Activated CD8-positive, alpha-beta memory T cell treated with anti-CD3 and anti-CD28 coated beads, Interleukin-2, amount 50 U/mL, for 24 hours (primary cell): ENCODE measurements at regions not wholly inside any gene's neighbourhood (a gene's known extent, or its start where the extent isn't known, plus 50 kb on each side); places are given as distances from the start of the nearest gene placed in this dataset.
"Not testable (repeated sequence)": the region's sequence is repeated elsewhere in the genome, so short reads cannot be mapped to it uniquely, and the experiment has no call there.

ENCODE experiments used
- DNase-seq: peaks from one replicate; pipeline ENCODE4 v3.0.0-alpha.2; 2020; ENCODE audit errors: extremely low read depth

DNA sequence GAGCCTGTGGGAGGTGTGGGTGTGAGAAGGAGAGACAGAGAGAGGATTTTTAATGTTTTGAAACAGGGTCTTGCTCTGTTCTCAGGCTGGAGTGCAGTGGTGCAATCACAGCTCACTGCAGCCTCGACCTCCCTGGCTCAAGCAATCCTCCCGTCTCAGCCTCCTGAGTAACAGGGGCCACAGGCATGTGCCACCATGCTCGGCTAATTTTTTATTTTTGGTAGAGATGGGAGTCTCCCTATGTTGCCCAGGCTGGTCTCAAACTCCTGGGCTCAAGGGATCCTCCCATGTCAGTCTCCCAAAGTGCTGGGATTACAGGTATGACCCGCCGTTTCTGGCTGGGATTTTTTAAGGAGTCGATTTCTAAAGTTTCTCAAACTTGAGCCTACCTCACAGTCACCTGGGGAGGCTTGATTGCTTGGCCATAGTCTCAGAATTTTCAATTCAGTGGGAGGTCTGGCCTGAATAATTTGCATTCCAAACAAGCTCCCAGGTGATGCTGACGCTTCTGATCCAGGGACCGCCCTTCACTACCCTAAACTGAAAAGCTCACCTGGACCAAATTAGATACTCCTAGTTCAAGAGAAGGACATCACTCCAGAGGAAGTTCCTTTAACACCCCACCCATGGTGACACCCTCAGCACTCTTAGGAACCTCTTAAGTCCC, 70.8 kb upstream of the SLC1A4 start:
- DNase-seq: no peak

DNA sequence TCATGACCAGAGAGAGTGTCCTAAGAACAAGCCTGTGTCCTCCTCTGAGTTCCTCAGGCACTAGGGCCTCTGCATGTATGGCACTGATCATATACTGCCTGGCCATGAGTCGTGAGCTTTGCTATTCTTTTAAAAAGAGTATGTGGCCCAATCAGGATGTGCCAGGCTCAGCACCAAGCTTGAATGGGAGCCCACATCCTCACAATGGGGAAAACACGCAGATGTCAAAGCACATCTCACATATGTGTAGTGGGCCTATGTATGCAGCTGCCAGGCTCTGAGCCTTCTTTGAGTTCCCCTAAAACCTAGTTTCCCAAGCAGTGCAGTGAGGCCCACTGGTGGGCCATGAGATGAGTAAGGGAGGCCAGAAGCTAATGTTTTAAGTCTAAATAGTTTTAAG, 69.9 kb upstream of the SLC1A4 start:
- no peak for DNase-seq

DNA sequence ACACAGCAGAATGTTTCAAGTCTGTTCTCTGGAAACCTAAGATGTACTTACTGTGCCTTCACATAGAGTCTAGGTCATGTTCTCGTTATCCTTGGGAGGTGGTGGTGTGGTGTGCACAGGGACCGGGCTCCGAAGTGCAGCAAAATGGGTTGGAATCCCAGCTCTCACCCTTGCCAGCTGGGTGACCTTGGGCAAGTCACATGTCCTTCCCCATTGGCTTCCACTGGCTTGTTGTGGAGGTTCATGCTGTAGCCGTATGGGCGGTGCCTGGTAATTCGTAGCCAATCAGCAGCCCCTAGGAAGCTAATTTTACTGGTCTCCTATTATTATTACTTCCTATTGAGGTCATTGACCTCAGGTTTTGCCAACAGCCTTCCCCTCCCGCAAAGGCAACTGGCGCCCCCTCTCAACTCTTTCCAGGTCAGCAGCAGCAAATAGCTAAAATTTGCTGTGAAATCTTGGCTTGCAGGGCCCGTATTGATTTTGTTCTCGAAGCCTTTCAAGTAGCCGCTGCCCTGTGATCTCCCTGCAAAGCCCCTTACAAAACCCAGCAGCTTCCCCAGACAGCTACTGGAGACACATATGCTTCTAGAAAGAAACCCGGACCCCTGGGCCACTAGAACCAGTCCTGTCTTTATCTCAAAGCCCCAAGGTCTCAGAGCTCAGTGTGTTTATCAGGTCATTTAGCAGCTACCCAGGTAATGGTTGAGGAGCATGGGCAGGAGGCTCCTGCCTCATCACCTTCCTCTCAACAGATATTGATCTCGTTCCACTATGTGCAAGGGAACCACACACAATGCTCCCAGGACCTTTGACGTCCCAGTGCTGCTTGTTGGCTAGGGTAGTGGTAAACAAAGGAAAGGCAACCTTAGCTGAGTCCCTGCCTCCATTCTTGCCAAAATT, 66.5 kb upstream of the SLC1A4 start:
- no peak for DNase-seq

DNA sequence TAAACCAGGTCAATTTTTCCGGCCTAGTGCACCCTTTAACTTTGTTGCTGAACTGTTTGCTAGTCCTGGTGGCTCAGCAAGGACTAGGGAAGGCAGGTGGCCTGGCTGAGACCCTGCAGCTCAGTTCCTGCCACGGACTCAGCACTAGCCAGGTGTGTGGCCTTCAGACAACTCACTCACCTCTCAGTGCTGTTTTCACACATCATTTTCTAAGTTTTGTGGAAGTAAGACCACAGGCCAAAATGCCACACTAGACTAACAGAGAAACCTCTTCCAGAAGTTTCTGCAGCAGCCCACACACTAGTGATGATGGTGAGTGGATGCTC, 65.9 kb upstream of the SLC1A4 start:
- DNase-seq: no peak

DNA sequence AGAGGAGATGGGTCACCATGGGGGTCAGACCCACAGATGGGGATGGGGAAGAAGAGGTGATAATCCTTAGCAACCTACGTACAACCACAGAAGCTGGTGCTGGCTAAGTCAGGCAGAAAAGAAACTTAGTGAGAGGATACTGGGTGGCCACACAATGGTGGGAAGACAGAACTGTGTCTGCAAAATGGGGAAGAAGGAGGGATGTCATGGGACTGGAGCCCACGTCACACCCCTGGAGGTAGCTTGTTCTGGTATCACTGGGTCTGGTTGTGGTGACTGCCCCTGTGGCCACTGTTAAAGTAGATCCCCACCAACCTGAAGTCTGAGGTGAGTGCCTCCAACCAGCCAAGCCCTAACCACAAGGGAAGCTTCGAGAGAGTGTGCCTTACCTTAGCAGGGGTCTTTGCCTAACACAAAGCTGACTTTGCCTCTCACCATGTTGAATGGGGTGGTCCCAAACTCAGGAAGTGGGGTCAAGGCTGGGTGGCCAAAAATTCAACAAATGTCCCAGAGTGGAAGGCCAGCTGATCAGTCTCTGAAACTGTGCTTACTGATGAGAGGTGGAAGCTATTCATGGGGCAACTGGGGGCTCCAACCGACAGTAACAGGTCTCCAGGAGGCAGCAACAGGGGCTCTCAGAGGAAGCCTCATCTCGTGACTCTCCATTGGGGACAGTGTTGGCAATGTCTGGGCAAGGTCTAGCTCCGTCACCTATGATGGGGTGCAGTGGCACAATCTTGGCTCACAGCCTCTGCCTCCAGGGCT, 64.8 kb upstream of the SLC1A4 start:
- no peak for DNase-seq

DNA sequence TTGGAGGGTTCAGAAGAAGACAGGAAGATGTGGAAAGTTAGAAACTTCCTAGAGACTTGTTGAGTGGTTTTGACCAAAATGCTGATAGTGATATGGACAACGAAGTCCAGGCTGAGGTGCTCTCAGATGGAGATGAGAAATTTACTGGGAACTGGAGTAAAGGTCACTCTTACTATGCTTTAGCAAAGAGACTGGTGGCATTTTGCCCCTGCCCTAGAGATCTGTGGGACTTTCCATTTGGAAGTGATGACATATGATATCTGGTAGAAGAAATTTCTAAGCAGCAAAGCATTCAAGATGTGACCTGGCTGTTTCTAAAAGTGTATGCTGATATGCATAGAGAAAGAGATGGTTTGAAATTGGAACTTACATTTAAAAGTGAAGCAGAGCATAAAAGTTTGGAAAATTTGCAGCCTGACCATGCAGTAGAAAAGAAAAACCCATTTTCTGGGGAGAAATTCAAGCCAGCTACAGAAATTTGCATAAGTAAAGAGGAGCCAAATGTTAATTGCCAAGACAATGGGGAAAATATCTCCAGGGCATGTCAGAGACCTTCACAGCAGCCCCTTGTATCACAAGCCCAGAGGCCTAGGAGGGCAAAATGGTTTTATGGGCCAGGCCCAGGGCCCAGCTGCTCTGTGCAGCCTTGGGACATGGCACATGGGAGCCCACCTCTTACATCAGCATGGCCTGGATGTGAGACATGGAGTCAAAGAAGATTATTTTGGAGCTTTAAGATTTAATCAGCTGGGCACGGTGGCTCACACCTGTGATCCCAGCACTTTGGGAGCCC, 63.1 kb upstream of the SLC1A4 start:
- not testable (repeated sequence) for DNase-seq

DNA sequence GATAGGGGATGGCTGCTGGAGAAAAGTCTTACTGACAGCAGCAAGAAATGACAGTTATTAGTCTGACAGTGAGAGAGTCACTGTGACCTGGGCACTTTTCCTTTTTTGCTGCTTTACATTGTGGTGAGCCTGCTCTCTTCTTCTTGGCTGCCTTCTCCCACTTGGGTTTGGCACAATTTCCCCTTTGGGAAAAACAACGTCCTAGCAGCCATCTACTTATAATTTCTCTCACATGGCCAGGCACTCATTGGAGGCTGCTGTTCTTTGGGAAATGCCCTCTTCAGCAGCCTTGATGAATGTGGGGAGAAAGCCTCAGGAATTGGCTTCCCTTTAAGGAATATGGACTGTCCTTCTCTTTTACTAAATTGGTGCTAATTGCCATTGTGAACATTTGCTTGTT, 60.4 kb upstream of the SLC1A4 start:
- DNase-seq: no peak

DNA sequence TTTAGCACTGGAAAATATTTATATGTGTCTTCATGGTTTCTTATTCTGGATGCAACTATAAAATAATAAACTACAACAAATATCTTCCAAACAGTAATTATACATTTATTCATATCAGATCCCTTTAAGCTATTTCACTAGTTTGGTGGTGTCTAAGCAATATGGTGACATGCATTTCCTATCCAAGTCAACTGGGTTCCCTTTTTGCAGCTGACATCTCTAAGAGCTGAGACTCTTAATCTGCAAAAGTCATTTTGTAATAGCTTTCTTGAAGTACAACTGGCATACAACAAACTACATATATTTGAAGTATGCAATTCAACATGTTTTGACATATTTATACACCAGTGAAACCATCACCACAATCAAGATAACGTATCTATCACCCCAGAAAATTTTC, 59.9 kb upstream of the SLC1A4 start:
- no peak for DNase-seq

DNA sequence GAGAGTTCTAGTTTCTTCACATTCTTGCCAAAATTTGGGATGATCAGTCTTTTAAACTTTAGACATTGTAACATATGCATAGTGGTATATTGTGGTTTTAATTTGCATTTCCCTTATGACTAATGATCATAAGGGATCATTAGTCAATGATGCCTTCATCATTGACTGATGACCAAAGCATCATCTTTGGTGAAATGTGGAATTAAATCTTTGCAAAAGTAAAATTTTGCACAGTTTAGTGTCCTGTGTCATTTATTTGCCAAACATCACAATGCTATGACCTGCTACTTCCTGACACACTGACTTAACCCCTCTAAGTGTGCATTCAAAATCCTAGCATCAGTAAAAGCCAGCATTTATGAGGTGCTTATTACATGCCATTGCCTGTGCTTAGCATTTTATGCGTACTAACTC, 58.9 kb upstream of the SLC1A4 start:
- no peak for DNase-seq

DNA sequence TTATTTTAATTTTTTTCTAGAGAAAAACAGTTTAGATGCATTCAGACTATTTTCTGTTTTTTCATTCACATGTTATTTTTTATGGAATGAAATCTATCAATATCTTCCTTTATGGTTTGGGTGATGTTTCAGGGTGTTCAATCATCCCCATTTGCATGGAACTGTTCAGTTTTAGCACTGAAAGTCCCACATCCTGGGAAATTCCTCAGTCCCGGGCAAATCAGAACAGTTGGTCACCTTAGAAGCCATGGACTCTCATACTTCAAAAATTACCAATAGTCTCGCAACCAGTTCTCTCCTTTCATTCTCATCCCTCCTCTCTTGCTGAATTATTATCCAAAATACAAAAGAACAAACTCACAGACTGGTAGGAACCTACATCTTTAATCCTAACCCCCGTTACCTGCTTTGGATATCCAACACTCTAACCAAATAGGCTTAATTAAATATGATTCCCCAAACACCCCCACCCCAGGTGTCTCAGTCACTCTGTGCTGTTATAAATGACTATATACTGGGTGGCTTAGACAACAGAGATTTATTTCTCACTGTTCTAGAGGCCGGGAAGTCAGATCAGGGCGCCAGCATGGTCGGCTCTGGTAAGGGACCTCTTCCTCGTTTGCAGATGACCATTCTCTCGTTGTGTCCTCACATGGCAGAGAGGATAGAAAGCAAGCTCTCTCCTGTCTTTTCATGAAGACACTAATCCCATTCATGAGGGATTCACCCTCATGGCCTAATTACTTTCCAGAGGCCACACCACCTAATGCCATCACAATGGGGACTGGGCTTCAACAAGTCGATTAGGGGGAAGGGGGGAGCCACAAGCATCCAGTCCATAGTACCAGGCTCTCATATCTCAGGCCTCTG, 57.7 kb upstream of the SLC1A4 start:
- DNase-seq: no peak

DNA sequence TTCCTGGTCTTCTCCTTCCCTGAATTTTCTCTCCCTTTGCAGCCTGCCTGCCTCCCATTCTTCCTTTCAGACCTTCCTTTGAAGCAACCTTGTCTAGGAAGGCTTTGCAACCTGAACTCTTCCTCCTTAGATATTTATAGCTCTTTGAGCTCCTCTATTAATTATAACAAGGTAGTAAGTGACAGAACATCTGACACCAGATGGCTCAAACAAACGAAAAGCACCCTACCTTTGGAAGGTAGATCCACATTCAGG, 57.2 kb upstream of the SLC1A4 start:
- DNase-seq: no peak

DNA sequence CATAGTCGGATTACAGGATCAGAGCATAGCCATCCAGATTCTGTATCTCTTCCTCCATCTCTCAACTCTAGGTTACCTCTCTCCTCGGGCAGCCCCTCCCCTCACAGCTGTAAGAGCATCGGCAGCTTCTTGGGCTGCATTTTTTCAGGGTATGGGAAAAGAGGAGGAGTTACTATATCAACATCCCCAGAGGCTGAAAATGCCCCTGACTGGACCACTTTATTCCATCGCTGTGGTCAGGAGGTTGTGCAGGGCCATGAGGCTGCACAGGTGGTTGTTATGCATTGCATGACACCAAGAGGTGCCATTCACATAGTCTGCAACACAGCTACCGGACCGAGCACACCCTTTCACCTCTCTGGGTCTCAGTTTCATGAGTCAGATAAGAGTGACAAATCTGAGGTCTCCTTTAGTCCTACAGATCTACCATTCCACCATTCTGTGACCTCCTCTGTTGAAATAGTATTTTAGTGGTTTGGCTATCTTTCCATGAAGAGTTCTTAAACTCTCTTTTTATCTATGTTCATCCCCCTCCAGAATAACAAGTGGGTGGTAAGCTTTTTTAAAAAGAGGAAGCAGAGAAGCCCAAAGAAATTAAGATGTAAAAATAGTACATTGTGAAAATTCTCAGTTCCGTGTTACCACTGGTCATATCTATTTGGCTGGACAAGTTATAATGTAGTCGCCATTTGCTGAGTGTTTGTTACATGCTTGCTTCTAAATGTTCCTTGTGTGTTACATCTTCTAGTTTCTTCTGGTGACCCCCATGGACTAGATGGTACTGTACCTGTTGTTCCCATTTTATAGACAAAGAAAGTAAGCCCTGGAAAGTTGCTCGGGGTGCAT, 56.6 kb upstream of the SLC1A4 start:
- no peak for DNase-seq

DNA sequence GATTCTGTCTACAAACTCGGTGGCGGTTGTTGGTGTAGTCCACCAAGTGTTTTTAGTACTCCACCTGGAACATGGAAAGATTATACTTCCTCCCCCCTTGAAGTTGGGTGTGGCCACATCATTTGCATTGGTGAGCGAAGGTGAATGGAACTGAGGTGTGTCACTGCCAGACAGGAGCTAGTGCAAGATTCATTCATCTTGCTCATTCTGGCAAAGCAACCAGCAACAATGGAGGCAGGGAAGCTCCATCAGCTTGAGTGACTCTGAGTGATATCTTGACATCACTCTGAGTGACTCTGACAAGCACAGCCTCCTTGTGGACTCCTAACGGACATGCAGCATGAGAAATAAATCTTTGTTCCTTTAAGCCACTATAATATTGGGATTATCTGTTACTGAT, 54.7 kb upstream of the SLC1A4 start:
- DNase-seq: no peak

DNA sequence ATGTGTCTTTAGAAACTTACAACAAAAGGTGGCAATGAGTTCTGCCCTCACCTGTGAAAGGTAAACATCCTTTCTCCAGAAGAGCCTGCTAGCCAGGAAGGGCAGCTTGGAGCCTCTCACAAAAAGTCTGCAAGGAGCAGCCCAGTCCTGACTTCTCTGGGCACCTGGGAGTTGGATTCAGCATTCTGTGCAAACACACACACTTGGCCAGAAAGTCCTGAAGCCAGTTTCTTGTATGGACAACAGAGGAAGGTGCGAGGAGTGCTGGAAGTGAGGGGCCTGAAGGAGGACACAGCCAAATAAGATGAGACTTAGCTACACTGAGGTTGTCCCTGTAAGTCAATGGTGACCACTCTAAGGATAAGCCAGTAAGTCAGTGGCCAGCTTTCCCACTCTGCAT, 52.4 kb upstream of the SLC1A4 start:
- no peak for DNase-seq

DNA sequence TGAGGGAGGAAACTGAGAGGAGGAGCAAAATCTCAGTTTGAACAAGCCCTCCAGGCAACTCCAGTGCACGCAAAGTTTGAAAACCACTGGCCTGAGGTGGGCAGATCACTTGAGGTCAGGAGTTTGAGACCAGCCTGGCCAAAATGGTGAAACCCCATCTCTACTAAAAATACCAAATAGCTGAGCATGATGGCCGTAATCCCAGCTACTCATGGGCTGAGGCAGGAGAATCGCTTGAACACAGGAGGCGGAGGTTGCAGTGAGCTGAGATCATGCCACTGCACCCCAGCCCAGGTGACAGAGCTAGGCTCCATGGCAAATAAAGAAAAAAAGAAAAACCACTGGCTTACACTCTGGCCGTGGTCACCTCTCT, 51.9 kb upstream of the SLC1A4 start:
- DNase-seq: not testable (repeated sequence)

DNA sequence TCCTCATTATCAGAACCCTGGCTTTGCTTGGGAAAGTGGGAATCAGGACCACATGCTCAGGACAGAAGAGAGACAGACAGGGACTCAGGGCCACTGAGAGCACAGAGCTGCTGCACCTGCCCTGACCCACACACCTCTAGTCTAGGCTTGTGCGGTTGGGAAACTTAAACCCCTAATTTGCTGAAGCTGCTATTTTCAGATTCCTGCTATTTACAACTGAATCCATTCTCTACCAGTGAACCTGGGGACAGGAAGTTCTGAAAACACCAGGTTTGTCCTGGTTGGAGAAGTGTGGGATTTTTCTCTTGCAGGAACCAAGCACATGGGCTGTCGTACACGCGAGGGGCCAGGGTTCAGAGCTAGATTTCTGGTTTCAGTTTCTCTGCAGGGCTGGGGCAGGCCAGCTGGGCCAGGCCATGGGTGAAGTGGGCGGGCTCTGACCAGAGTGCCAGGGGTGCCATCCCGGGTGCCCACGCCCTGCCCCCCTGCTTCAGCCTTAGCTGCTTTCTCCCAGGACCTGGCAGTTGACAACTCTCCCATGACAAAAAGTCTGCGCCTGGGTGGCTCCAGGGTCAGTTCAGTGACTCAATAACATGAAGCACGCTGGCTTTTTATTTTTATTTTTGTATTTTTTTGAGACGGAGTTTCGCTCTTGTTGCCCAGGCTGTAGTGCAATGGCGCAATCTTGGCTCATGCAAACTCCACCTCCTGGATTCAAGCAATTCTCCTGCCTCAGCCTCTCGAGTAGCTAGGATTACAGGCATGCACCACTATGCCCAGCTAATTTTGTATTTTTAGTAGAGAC, 51.3 kb upstream of the SLC1A4 start:
- no peak for DNase-seq

DNA sequence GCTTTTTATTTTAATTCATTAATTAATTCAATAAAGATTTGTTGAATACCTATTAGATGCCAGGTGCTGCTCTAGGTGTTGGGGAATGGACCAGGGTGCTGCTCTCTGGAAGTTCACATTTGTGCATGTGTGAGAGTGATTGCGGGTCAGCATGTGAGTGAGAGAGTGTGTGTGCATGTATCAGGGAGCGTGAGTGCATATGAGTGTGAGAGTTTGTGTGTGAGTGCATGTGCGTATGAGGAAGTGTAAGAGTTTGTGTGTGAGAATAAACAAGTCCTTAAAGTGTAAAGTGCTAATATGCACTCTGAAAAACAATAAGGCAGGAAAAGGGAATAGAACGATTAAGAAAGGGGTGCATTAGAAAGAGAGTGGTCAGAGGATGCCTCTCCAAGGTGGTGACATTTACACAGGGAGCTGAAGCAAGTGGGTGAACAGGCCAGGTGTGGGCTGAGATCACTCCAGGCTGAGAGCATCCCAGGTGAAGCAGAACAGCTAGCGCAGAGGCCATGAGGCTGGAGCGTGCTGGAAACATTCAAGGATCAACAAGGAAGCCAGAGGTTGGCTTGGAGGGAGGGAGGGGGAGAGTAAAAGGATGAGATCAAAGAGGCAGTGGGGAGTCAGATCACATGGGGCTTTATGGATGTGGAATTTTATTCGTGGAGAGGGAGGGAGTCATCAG, 50.5 kb upstream of the SLC1A4 start:
- no peak for DNase-seq

DNA sequence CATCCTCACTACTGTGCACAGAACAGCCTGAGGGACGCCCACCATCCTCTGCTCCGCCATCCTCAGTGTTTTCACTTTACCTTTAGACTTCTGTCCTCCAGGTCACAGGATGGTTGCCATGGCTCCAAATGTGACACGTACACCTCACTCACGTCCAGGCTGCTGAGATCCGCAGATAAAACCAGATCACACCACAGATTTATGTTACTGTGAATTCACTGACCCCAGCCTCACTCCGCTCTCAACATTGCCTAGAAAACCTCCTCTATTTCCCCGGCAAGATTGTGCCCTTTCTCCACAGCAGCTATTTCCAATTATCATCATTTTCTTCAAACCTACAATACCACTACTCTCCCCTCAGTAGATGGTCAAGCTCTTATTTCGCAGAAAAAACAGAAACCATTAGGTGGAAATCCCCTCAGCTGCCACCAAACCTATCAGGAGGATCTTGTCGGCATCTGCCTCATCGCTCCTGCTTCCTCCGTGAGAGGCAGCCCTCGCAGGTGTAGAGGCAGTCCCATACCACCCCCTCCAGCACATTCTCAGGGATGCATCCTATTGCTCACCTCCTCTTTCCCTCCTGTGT, 49.8 kb upstream of the SLC1A4 start:
- no peak for DNase-seq
